ENCODE measurements at regions not wholly inside any gene's neighbourhood (a gene's known extent, or its start where the extent isn't known, plus 50 kb on each side); places are given as distances from the start of the nearest gene placed in this dataset.

GRCh38 chr11:70675697-70676374 lies 277.5 kb downstream of the CTTN start:
- ChIA-PET POLR2A (no interaction called here), CTCF (no interaction called here)
- no peak for TF ChIP-seq ELF4 (IDR thresholded peaks at IDR 0.05)
- no peak for TF ChIP-seq ZNF384 (IDR thresholded peaks at IDR 0.05)
- no peak for TF ChIP-seq CTBP1 (IDR thresholded peaks at IDR 0.05; ENCODE audit: borderline replicate concordance)
- no peak for TF ChIP-seq FOXK2 (IDR thresholded peaks at IDR 0.05)
- TF ChIP-seq L3MBTL2 (conservative IDR thresholded peaks at IDR 0.05): no peak
- no peak for TF ChIP-seq PKNOX1 (IDR thresholded peaks at IDR 0.05)
- TF ChIP-seq FOXA1 (IDR thresholded peaks at IDR 0.05): no peak
- TF ChIP-seq TARDBP (IDR thresholded peaks at IDR 0.05): no peak
- no peak for TF ChIP-seq SUZ12 (IDR thresholded peaks at IDR 0.05)
- DNase-seq (ENCODE audit: extremely low spot score): no peak

GRCh38 chr11:70677232-70677916 lies 279.0 kb downstream of the CTTN start:
- TF ChIP-seq FOXM1 (IDR thresholded peaks at IDR 0.05; ENCODE audit: borderline replicate concordance) (no peak), FOXK2 (IDR thresholded peaks at IDR 0.05) (no peak), HDGF (IDR thresholded peaks at IDR 0.05; ENCODE audit: borderline replicate concordance) (no peak), LEF1 (IDR thresholded peaks at IDR 0.05; ENCODE audit: borderline replicate concordance) (no peak), NFRKB (IDR thresholded peaks at IDR 0.05) (no peak), ARNT (IDR thresholded peaks at IDR 0.05) (no peak)
- ChIA-PET POLR2A (no interaction called here), CTCF (no interaction called here)
- DNase-seq (ENCODE audit: extremely low spot score): no peak

GRCh38 chr11:70678931-70679900 lies 280.9 kb downstream of the CTTN start:
- DNase-seq (ENCODE audit: extremely low spot score): no peak
- ChIA-PET CTCF (no interaction called here), POLR2A (no interaction called here)
- no peak for TF ChIP-seq BHLHE40 (IDR thresholded peaks at IDR 0.05; ENCODE audit: borderline replicate concordance)
- TF ChIP-seq LEF1 (IDR thresholded peaks at IDR 0.05; ENCODE audit: borderline replicate concordance): no peak
- TF ChIP-seq FOXK2 (IDR thresholded peaks at IDR 0.05): no peak
- TF ChIP-seq SP1 (IDR thresholded peaks at IDR 0.05): no peak
- no peak for TF ChIP-seq TARDBP (IDR thresholded peaks at IDR 0.05)
- no peak for TF ChIP-seq NFRKB (IDR thresholded peaks at IDR 0.05)
- TF ChIP-seq FOXA1 (IDR thresholded peaks at IDR 0.05): no peak
- no peak for TF ChIP-seq L3MBTL2 (conservative IDR thresholded peaks at IDR 0.05)
- no peak for TF ChIP-seq FOXM1 (IDR thresholded peaks at IDR 0.05; ENCODE audit: borderline replicate concordance)
- TF ChIP-seq HDGF (IDR thresholded peaks at IDR 0.05; ENCODE audit: borderline replicate concordance): no peak
- TF ChIP-seq ZNF384 (IDR thresholded peaks at IDR 0.05): no peak
- no peak for TF ChIP-seq ARNT (IDR thresholded peaks at IDR 0.05)
- no peak for TF ChIP-seq ELF4 (IDR thresholded peaks at IDR 0.05)

GRCh38 chr11:70680781-70681281 lies 282.5 kb downstream of the CTTN start:
- no peak for DNase-seq (ENCODE audit: extremely low spot score)
- ChIA-PET POLR2A (no interaction called here), CTCF (no interaction called here)
- no peak for TF ChIP-seq FOXK2 (IDR thresholded peaks at IDR 0.05)
- no peak for TF ChIP-seq ZNF384 (IDR thresholded peaks at IDR 0.05)
- no peak for TF ChIP-seq BHLHE40 (IDR thresholded peaks at IDR 0.05; ENCODE audit: borderline replicate concordance)
- TF ChIP-seq SUZ12 (IDR thresholded peaks at IDR 0.05): no peak
- TF ChIP-seq FOXM1 (IDR thresholded peaks at IDR 0.05; ENCODE audit: borderline replicate concordance): no peak
- TF ChIP-seq ARNT (IDR thresholded peaks at IDR 0.05): no peak
- TF ChIP-seq FOXA1 (IDR thresholded peaks at IDR 0.05): no peak
- no peak for TF ChIP-seq CTBP1 (IDR thresholded peaks at IDR 0.05; ENCODE audit: borderline replicate concordance)
- no peak for TF ChIP-seq NFRKB (IDR thresholded peaks at IDR 0.05)
- TF ChIP-seq HDGF (IDR thresholded peaks at IDR 0.05; ENCODE audit: borderline replicate concordance): no peak
- no peak for TF ChIP-seq L3MBTL2 (conservative IDR thresholded peaks at IDR 0.05)

GRCh38 chr11:70682056-70682455 lies 283.7 kb downstream of the CTTN start:
- CTCF ChIA-PET: no interaction called here

GRCh38 chr11:70682760-70683159 lies 284.4 kb downstream of the CTTN start:
- POLR2A ChIA-PET: no interaction called here
- CTCF ChIA-PET: no interaction called here
- no peak for DNase-seq (ENCODE audit: extremely low spot score)
- TF ChIP-seq FOXM1 (IDR thresholded peaks at IDR 0.05; ENCODE audit: borderline replicate concordance) (no peak), SP1 (IDR thresholded peaks at IDR 0.05) (no peak), ELF4 (IDR thresholded peaks at IDR 0.05) (no peak), HDGF (IDR thresholded peaks at IDR 0.05; ENCODE audit: borderline replicate concordance) (no peak), NFRKB (IDR thresholded peaks at IDR 0.05) (no peak), BHLHE40 (IDR thresholded peaks at IDR 0.05; ENCODE audit: borderline replicate concordance) (no peak), ZNF384 (IDR thresholded peaks at IDR 0.05) (no peak), FOXK2 (IDR thresholded peaks at IDR 0.05) (no peak)

More at GRCh38 chr11:70682056-70682455, 283.7 kb downstream of the CTTN start:
- DNase-seq (ENCODE audit: extremely low spot score): no peak
- no peak for TF ChIP-seq HDGF (IDR thresholded peaks at IDR 0.05; ENCODE audit: borderline replicate concordance)
- TF ChIP-seq LEF1 (IDR thresholded peaks at IDR 0.05; ENCODE audit: borderline replicate concordance): no peak
- no peak for TF ChIP-seq BHLHE40 (IDR thresholded peaks at IDR 0.05; ENCODE audit: borderline replicate concordance)
- TF ChIP-seq TARDBP (IDR thresholded peaks at IDR 0.05): no peak
- no peak for TF ChIP-seq SUZ12 (IDR thresholded peaks at IDR 0.05)
- TF ChIP-seq NFRKB (IDR thresholded peaks at IDR 0.05): no peak
- no peak for TF ChIP-seq L3MBTL2 (conservative IDR thresholded peaks at IDR 0.05)
- TF ChIP-seq ZNF384 (IDR thresholded peaks at IDR 0.05): no peak
- no peak for TF ChIP-seq FOXA1 (IDR thresholded peaks at IDR 0.05)
- TF ChIP-seq SP1 (IDR thresholded peaks at IDR 0.05): no peak
- POLR2A ChIA-PET: no interaction called here

Data from HEK293T (cell line).